HG02798 (cell line): ENCODE measurements at regions not wholly inside any gene's neighbourhood (a gene's known extent, or its start where the extent isn't known, plus 50 kb on each side); places are given as distances from the start of the nearest gene placed in this dataset.
"Not testable (repeated sequence)": the region's sequence is repeated elsewhere in the genome, so short reads cannot be mapped to it uniquely, and the experiment has no call there.

Experiments used
- ATAC-seq: cut with Tn5 transposase; IDR thresholded peaks from one replicate; pipeline ENCODE4 v1.9.1; 2021; ENCODE audit warnings: mild to moderate bottlenecking; ENCODE audit not compliant: unreplicated experiment, poor library complexity

GRCh38 chr6:4367643-4368042 is 232.3 kb upstream of the ECI2 start:
- no peak for ATAC-seq

- no peak for ATAC-seq
Observed at GRCh38 chr6:4366635-4367395, 231.4 kb upstream of the ECI2 start.

GRCh38 chr6:4365686-4366085 is 230.3 kb upstream of the ECI2 start:
- ATAC-seq, result no peak

GRCh38 chr6:4364711-4365110 is 229.3 kb upstream of the ECI2 start:
- no peak for ATAC-seq

- ATAC-seq, result no peak
Observed at GRCh38 chr6:4364172-4364571, 228.8 kb upstream of the ECI2 start.

- no peak for ATAC-seq
Observed at GRCh38 chr6:4363656-4364055, 228.3 kb upstream of the ECI2 start.

GRCh38 chr6:4362326-4362725 is 227.0 kb upstream of the ECI2 start:
- ATAC-seq, result no peak

GRCh38 chr6:4360920-4361319 is 225.5 kb upstream of the ECI2 start:
- ATAC-seq, result no peak

GRCh38 chr6:4359108-4359730 is 223.8 kb upstream of the ECI2 start:
- ATAC-seq, result no peak

- no peak for ATAC-seq
Observed at GRCh38 chr6:4358414-4359107, 223.2 kb upstream of the ECI2 start.

- not testable (repeated sequence) for ATAC-seq
Observed at GRCh38 chr6:4357660-4358152, 222.3 kb upstream of the ECI2 start.

- no peak for ATAC-seq
Observed at GRCh38 chr6:4356899-4357659, 221.7 kb upstream of the ECI2 start.

- ATAC-seq, result no peak
Observed at GRCh38 chr6:4355241-4355640, 219.9 kb upstream of the ECI2 start.

GRCh38 chr6:4354181-4354580 is 218.8 kb upstream of the ECI2 start:
- no peak for ATAC-seq

GRCh38 chr6:4352731-4353130 is 217.4 kb upstream of the ECI2 start:
- ATAC-seq, result no peak

GRCh38 chr6:4352322-4352669 is 216.9 kb upstream of the ECI2 start:
- ATAC-seq, result no peak

GRCh38 chr6:4351520-4352321 is 216.3 kb upstream of the ECI2 start:
- ATAC-seq, result no peak

GRCh38 chr6:4350567-4351519 is 215.5 kb upstream of the ECI2 start:
- no peak for ATAC-seq

GRCh38 chr6:4349931-4350330 is 214.6 kb upstream of the ECI2 start:
- ATAC-seq, result no peak
